Fibroblast of the aortic adventitia (primary cell): ENCODE measurements at regions not wholly inside any gene's neighbourhood (a gene's known extent, or its start where the extent isn't known, plus 50 kb on each side); places are given as distances from the start of the nearest gene placed in this dataset.

Experiments used
- DNase-seq: peaks from one replicate; pipeline ENCODE4 v3.0.0-alpha.2; 2010; ENCODE audit warnings: low read depth
- H3K4me3 ChIP-seq: 2 replicates; pipeline ENCODE4 v1.5.1; 2011; ENCODE audit warnings: low read depth, mild to moderate bottlenecking, control low read depth, low read length, moderate library complexity
- CTCF ChIP-seq: IDR thresholded peaks from 2 replicates; pipeline ENCODE4 v1.5.1; 2011; ENCODE audit warnings: mild to moderate bottlenecking, low read length, control low read depth, inconsistent platforms; ENCODE audit not compliant: insufficient read depth

- no peak for DNase-seq
- TF ChIP-seq CTCF, result no peak
- no peak overlapping the region for H3K4me3 ChIP-seq
Observed at GRCh38 chr14:98984719-98985041, 287.3 kb downstream of the BCL11B start.

- no peak overlapping the region for H3K4me3 ChIP-seq
- DNase-seq, result no peak
- TF ChIP-seq CTCF, result no peak
Observed at GRCh38 chr14:98993818-98994217, 278.2 kb downstream of the BCL11B start.

DNA sequence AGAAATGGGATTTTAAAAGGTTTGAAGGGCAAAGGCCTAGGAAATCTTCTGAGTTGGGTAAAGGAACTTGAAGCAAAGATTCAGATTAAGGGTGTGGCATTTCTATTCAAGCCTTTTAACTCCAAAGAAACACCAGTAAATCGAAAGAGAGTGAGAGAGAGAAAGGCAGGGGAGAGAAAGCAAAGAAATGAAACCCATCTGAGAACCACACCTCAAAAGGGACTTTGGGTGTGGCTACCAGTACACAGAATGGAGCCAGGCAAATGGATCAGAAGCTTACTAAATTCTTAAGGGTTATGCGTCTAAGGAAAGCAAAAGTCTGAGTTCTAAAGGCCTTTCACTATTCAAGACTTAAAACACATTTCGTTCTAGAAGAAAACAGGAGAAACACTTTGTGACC, 277.4 kb downstream of the BCL11B start:
- TF ChIP-seq CTCF, result no peak
- H3K4me3 ChIP-seq, result no peak overlapping the region
- no peak for DNase-seq

- TF ChIP-seq CTCF, result no peak
- H3K4me3 ChIP-seq, result no peak overlapping the region
Observed at GRCh38 chr14:98997526-98998205, 274.3 kb downstream of the BCL11B start.

DNA sequence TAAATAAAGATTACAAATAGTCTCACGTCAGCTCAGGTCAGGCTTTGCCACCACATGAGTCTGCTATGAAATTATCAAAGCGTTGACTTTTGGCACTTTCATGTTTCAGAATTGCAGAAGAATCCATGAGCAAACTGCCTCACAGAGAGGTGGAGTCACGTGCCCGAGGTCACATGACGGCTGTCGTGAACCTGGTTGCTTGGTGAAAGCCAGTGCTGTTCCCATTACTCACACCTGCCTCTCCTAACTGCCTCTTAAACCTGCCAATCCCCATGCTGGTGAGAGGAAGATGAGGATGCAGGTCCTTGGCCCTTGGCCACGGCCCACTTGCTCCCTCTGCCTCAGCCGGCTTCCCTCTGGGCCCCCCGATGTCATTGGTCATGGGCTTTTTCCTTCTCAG, 272.7 kb downstream of the BCL11B start:
- H3K4me3 ChIP-seq, result no peak overlapping the region
- DNase-seq, result no peak
- TF ChIP-seq CTCF, result no peak

More at GRCh38 chr14:98997526-98998205, 274.3 kb downstream of the BCL11B start:
- no peak for DNase-seq

GRCh38 chr14:98999901-99000300, 272.1 kb downstream of the BCL11B start:
- H3K4me3 ChIP-seq, result no peak overlapping the region
- TF ChIP-seq CTCF, result no peak
- no peak for DNase-seq

DNA sequence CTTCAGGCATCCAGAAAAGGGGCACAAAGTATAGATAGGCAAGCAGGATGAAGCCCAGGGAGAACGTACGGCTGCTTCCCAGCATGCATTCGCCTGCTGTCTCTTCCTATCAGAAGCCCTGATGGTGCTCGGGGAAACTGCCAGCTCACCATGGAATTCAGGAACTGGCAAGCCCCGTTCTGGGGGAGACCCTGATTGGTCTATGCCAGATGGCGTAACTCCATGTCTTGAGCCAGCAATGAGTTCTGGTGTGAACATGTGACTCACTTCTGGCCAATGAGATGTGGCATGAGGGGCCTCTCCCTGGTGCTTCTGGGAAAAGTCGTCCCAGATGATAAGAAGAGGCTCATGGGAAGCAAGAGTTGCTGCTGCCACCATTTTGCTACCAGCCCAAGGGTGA, 270.8 kb downstream of the BCL11B start:
- H3K4me3 ChIP-seq, result no peak overlapping the region
- TF ChIP-seq CTCF, result no peak
- DNase-seq, result no peak
